Mesothelial cell of epicardium (in vitro differentiated cells): ENCODE measurements at regions not wholly inside any gene's neighbourhood (a gene's known extent, or its start where the extent isn't known, plus 50 kb on each side); places are given as distances from the start of the nearest gene placed in this dataset.

ENCODE experiments used
- DNase-seq, 2 experiments: peaks; one replicate each; pipeline ENCODE4 v3.0.0; 2021; ENCODE audit warnings: low spot score in 2 of 2; ENCODE audit not compliant: unreplicated experiment in 2 of 2
- H3K27ac Mint-ChIP-seq: 2 replicates; pipeline ENCODE4 v1.8.0; 2021; ENCODE audit warnings: mixed read lengths
- H3K27me3 Mint-ChIP-seq: 2 replicates; pipeline ENCODE4 v1.8.0; 2021; ENCODE audit warnings: low read depth, mixed read lengths
- H3K36me3 Mint-ChIP-seq: 2 replicates; pipeline ENCODE4 v1.8.0; 2021; ENCODE audit warnings: mixed read lengths
- H3K4me1 Mint-ChIP-seq: 2 replicates; pipeline ENCODE4 v1.8.0; 2021; ENCODE audit warnings: mixed read lengths
- H3K4me3 Mint-ChIP-seq: 2 replicates; pipeline ENCODE4 v1.8.0; 2021; ENCODE audit warnings: mild to moderate bottlenecking, moderate library complexity, mixed read lengths
- H3K9me3 Mint-ChIP-seq: 2 replicates; pipeline ENCODE4 v1.8.0; 2021; ENCODE audit warnings: mixed read lengths
- TF ChIP-seq, protein P1 (sequence below): fragments of 200-600 bp; sonication (generic); IDR thresholded peaks from one replicate; pipeline ENCODE4 v1.5.0; 2021; ENCODE audit warnings: antibody characterized with exemption; ENCODE audit not compliant: unreplicated experiment

DNA sequence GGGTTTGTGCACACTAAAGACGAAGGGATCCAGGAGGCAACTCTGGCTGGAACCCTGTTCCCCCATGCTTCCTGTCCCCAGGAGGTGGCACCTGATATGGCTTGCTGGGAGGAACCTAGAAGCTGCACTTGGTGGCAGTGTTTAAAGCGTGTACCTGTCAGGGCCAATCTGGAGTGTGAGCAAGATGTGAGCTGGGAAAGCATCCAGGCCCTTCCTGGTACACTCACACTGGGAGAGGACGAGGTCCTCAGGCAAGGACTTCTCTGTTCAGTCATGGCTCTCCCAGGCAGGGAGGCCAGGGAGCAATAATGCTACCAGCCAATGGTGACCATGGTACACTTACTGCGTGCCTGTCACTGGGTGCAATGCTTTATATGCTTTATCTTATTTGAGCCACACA is 130.7 kb upstream of the NECTIN1 start:
- no peak overlapping the region for H3K4me3 Mint-ChIP-seq
- H3K27me3 Mint-ChIP-seq: peaks cover 16% of the 10 kb centered on the region
- peaks cover 28% of the 10 kb centered on the region for H3K4me1 Mint-ChIP-seq
- H3K27ac Mint-ChIP-seq: no peak overlapping the region
- no peaks in the 10 kb centered on the region for H3K36me3 Mint-ChIP-seq
- H3K9me3 Mint-ChIP-seq: no peaks in the 10 kb centered on the region
- TF ChIP-seq, protein P1, sequence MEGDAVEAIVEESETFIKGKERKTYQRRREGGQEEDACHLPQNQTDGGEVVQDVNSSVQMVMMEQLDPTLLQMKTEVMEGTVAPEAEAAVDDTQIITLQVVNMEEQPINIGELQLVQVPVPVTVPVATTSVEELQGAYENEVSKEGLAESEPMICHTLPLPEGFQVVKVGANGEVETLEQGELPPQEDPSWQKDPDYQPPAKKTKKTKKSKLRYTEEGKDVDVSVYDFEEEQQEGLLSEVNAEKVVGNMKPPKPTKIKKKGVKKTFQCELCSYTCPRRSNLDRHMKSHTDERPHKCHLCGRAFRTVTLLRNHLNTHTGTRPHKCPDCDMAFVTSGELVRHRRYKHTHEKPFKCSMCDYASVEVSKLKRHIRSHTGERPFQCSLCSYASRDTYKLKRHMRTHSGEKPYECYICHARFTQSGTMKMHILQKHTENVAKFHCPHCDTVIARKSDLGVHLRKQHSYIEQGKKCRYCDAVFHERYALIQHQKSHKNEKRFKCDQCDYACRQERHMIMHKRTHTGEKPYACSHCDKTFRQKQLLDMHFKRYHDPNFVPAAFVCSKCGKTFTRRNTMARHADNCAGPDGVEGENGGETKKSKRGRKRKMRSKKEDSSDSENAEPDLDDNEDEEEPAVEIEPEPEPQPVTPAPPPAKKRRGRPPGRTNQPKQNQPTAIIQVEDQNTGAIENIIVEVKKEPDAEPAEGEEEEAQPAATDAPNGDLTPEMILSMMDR: no peak
- DNase-seq: no peak

DNA sequence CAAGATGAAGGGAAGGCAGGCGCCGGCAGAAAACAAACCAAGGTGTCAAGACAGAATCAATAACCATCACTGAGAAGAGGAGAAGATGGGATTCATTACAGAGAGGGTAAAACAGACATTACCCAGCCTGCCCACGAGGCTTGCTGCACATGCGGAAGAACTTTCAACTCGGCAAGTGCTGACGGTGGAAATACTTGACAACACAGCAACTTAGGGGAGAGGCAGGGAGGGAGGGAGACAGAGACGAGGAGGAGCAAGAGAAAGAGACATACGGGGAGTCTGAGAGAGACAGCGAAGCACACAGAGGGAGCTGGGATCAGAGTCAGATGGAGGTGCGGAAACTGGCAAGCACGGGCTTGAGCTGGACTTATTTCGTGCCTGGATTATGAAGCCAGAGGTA is 129.3 kb upstream of the NECTIN1 start:
- Mint-ChIP-seq H3K36me3 (no peaks in the 10 kb centered on the region), H3K4me1 (peaks cover 16% of the 10 kb centered on the region), H3K27ac (no peak overlapping the region), H3K27me3 (peaks cover 16% of the 10 kb centered on the region), H3K9me3 (no peaks in the 10 kb centered on the region), H3K4me3 (no peak overlapping the region)
- no peak for DNase-seq
- TF ChIP-seq, protein P1: no peak

DNA sequence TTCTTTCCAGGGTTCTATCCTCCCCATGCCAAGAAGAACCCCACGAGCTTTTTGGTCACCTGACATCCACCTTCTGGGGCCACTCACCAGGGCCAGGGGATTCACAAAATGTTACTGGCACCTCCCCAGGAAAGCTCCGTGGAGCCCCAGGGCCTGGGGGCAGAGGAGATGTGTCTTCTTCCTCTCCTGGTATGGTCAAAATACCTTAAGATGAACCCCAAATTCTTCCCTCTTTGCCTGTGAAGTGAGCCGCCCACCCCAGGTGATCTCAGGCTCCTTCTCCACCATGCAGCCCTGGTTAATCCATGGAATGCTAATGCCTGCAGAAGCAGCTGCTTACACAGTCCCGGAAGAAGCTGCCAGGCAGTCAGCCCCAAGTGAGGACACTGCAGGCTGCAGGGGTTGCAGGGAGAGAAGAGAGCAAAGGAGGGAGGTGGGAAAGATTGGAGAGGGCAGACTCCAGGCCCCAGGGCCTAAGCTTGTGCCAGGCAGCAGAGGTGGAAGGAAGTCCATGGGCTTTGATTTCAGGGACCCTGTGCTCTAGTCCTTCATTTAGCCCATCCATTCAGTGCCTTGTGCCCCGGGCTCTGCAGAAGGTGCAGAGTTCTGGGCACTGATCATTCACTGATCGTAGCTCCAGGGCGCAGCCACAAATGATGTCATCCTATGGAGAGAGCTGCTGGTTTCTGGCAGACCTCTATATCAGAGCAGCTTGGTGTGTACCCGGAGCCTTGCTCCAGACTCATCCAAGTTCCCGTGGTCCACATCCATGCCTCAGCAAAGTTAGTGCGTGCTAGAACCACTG is 127.9 kb upstream of the NECTIN1 start:
- Mint-ChIP-seq H3K27me3 (peaks cover 16% of the 10 kb centered on the region), H3K4me1 (peaks cover 14% of the 10 kb centered on the region), H3K9me3 (no peaks in the 10 kb centered on the region), H3K27ac (no peak overlapping the region), H3K36me3 (no peaks in the 10 kb centered on the region), H3K4me3 (no peak overlapping the region)
- TF ChIP-seq, protein P1: no peak
- DNase-seq: no peak

DNA sequence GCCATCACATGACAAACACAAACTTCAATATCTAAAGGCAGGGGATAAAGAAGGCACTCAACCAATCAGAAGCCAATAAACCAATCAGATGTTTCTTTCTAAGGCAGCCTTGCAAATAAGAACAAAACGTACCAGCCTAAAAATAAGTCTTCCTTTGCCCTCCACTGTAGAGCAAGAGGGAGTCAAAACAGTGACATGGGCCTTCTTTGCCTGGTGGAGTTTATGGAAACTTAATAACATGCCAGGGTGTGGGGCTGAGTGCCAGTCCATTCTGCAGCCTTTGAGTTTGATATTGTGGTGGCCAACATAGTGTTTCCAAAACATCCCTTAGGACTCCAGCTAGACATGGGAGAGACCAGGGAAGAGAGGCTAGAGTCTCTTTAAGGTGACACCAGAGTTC is 126.1 kb upstream of the NECTIN1 start:
- no peak for DNase-seq
- H3K4me1 Mint-ChIP-seq: peaks cover 5% of the 10 kb centered on the region
- no peak overlapping the region for H3K27ac Mint-ChIP-seq
- TF ChIP-seq, protein P1: no peak
- H3K27me3 Mint-ChIP-seq: peaks cover 11% of the 10 kb centered on the region
- no peak overlapping the region for H3K4me3 Mint-ChIP-seq
- no peaks in the 10 kb centered on the region for H3K9me3 Mint-ChIP-seq
- H3K36me3 Mint-ChIP-seq: no peaks in the 10 kb centered on the region

DNA sequence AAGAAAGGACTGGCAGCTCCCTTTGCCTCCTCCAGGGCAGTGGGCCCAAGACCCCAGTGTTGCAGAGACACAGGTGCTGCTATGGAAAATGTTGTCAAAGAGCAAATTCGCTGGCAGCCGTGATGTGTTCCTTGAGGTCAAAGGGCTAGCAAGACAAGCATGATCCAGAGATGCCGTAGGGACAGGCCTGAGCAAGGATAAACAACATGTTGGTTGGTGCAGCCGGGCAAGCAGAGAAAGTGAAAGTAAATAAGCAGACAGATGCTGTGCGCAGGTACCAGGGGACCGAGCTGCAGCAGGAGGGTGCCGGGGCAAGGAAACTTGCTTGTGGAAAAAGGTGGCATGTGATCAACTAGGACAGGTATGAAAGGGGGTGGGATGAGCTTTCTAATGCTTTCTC is 125.5 kb upstream of the NECTIN1 start:
- TF ChIP-seq, protein P1: no peak
- peaks cover 5% of the 10 kb centered on the region for H3K4me1 Mint-ChIP-seq
- H3K27ac Mint-ChIP-seq: no peak overlapping the region
- DNase-seq: no peak
- H3K4me3 Mint-ChIP-seq: no peak overlapping the region
- H3K36me3 Mint-ChIP-seq: no peaks in the 10 kb centered on the region
- no peaks in the 10 kb centered on the region for H3K9me3 Mint-ChIP-seq
- peaks cover 11% of the 10 kb centered on the region for H3K27me3 Mint-ChIP-seq
